ENCODE measurements at regions not wholly inside any gene's neighbourhood (a gene's known extent, or its start where the extent isn't known, plus 50 kb on each side); places are given as distances from the start of the nearest gene placed in this dataset.

DNA sequence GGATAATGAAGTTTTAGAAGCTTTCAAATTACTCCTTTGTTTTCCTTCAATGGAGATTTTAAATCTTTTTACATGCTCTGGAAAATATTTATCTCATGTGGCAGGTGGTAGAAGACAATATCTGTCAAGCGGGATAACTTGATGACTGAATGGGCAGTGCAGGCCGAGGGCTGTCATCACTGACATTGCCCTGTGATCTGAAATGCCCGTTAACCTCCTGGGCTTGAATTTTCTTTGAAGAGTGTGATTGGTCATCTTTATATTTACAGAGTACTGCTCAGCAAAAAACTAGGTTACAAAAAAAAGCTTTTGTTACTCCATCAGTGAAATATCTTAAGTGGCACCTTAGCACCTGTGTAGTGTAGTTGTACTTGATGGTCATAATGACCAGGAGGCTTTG lies 147.5 kb downstream of the GATB start:
- no peak for DNase-seq

DNA sequence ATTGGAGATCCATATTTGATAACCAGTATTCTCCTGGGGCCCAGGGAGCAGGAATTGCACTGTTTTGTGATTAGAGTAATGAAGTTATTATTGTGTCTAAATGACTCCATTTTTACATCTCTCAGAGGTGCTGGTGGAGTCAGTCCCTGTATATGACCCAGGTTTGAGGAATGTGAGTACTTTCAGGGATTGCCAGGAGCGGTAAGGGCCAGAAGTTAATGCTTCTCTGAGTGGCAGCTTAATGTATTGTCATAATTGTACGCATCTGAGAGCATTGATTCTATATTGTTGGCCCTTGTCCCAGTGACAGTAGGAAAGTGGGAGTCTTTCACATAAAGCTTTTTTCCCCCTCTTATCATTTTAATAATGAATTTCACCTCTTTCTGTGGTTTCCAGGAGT lies 146.2 kb downstream of the GATB start:
- DNase-seq = no peak

DNA sequence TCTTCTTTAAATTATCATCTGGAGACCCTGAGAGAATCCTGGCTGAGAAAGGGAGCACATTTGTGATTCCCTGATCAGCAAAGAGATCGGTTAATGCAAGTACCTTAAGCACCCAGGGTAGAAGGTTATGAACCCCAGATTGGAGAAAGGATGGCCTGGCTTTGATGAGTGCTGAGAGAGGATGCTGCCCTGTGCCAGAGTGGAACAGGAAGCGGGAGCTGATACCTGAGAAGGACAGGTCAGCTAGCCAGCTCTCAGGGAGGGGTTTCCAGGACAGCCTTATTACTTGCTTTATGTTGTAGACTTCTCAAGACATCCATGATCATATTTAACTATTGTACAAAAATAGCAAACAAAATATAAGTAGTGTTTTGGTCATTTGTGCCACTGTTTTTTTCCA lies 141.9 kb downstream of the GATB start:
- no peak for DNase-seq

DNA sequence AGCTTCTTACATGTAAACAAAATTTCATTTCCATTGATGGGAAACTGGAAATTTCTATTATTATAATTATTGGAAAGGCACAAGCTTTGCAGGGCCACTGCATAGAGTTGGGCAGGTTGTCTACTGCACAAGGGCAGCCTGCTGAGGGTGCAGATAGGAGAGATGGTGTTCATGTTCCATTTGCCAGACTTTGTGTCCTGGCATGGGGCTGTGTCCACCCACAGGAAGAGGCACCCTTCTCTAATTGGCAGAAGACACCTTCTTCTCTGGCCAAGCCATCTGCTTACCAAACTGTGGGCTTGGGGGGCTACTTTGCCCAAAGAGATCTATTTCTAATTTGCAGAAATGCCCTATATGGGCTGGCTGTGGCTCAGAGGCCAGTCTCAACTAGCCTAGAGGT lies 140.7 kb downstream of the GATB start:
- DNase-seq = no peak

Measured in suppressor macrophage treated with lipopolysaccharide for 1 hour (primary cell).